ENCODE measurements at regions not wholly inside any gene's neighbourhood (a gene's known extent, or its start where the extent isn't known, plus 50 kb on each side); places are given as distances from the start of the nearest gene placed in this dataset.

DNA sequence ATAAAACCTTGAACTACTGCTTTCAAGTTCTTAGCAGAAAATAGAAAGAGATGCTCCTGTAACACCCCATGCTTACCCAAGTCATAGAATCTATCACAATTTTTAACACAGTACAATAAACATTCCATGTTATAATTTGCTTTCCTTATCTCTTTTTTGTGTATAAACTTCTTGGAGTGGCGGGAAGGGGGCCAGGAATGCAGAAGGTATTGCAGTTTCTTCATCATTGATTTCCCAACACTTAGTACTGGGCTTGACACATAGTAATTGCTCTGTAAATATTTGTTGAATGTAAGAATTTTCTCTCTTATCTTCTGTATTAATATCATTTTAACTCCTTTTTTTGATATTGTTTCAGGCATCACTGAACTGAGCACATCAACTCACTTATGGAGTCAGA lies 535.8 kb downstream of the KCTD12 start:
- no peak for TF ChIP-seq POLR2A (IDR thresholded peaks at IDR 0.05)
- TF ChIP-seq, protein P1, sequence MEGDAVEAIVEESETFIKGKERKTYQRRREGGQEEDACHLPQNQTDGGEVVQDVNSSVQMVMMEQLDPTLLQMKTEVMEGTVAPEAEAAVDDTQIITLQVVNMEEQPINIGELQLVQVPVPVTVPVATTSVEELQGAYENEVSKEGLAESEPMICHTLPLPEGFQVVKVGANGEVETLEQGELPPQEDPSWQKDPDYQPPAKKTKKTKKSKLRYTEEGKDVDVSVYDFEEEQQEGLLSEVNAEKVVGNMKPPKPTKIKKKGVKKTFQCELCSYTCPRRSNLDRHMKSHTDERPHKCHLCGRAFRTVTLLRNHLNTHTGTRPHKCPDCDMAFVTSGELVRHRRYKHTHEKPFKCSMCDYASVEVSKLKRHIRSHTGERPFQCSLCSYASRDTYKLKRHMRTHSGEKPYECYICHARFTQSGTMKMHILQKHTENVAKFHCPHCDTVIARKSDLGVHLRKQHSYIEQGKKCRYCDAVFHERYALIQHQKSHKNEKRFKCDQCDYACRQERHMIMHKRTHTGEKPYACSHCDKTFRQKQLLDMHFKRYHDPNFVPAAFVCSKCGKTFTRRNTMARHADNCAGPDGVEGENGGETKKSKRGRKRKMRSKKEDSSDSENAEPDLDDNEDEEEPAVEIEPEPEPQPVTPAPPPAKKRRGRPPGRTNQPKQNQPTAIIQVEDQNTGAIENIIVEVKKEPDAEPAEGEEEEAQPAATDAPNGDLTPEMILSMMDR (IDR thresholded peaks at IDR 0.05): no peak
